Thyroid gland (tissue), 4 donors: ENCODE measurements at regions not wholly inside any gene's neighbourhood (a gene's known extent, or its start where the extent isn't known, plus 50 kb on each side); places are given as distances from the start of the nearest gene placed in this dataset.

Source experiments
- POLR2A ChIP-seq, 2 donors: fragments of 450-650 bp; IDR thresholded peaks; one replicate each; pipeline ENCODE4 v1.6.1; 2017; ENCODE audit warnings: antibody characterized with exemption in 2 of 2, mild to moderate bottlenecking in 2 of 2, moderate library complexity in 1 of 2
- TF ChIP-seq, protein P1 (sequence below), 6 experiments: fragments of 200-600 bp in 3 of 6; fragments of 450-650 bp in 3 of 6; sonication (generic) in 3 of 6; IDR thresholded peaks; one replicate each; pipeline ENCODE4 v1.5.1; 2016 to 2019; ENCODE audit warnings: antibody characterized with exemption in 6 of 6, mild to moderate bottlenecking in 2 of 6, inconsistent platforms in 1 of 6, moderate library complexity in 1 of 6

DNA sequence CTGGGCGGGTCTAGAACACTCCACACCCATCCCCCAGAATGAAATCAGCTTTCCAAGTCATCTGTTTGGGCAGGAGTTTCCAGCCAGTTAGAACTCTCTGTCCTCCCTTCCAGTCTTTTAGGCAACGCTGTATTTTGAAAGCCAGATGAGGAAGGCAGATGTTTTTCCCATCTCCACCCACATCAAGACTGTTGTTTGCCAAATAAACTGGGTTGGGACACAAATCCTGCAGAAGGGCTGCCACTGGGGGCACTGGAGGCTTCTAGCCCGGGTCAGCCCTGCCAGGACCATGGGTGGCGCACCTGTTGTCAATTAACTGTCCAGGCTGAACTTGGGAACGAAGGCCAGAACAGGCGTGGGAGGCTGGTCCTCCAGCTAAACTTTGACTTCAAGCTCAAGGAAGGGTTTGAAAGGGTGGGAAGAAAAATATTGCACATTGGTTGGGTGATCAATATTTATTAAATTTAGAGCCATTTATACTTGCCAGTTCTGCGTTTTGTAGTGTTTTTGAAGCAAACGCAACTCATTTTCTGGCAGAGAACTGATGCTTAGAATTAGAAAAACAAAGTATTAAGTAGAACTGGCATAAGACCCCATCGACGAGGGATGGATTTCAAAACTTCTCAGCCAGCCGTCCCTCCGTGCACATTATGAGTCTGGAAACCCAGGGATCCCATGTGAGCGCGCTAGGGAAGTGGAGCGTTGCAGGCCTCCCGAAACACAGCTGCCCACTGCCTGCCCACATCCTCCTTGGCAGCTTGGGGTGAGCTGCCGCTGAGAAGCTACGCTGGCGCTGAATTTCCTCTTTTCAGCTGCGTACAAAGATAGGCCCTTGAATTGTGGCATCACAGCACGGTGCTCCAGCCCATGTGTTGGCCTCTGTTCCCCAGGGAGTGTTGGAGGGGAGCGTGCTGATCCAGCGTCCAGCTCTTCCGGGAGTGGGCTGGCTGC is 297.4 kb downstream of the QKI start:
- TF ChIP-seq, protein P1, sequence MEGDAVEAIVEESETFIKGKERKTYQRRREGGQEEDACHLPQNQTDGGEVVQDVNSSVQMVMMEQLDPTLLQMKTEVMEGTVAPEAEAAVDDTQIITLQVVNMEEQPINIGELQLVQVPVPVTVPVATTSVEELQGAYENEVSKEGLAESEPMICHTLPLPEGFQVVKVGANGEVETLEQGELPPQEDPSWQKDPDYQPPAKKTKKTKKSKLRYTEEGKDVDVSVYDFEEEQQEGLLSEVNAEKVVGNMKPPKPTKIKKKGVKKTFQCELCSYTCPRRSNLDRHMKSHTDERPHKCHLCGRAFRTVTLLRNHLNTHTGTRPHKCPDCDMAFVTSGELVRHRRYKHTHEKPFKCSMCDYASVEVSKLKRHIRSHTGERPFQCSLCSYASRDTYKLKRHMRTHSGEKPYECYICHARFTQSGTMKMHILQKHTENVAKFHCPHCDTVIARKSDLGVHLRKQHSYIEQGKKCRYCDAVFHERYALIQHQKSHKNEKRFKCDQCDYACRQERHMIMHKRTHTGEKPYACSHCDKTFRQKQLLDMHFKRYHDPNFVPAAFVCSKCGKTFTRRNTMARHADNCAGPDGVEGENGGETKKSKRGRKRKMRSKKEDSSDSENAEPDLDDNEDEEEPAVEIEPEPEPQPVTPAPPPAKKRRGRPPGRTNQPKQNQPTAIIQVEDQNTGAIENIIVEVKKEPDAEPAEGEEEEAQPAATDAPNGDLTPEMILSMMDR (IDR thresholded peaks at IDR 0.05): no peak
- no peak for TF ChIP-seq POLR2A (IDR thresholded peaks at IDR 0.05)
